Hepatocyte (in vitro differentiated cells): ENCODE measurements at regions not wholly inside any gene's neighbourhood (a gene's known extent, or its start where the extent isn't known, plus 50 kb on each side); places are given as distances from the start of the nearest gene placed in this dataset.

ENCODE experiments used
- DNase-seq: peaks from one replicate; pipeline ENCODE4 v3.0.0-alpha.2; 2016; ENCODE audit warnings: low spot score
- H2AFZ ChIP-seq: fragments of 200-600 bp; sonication (generic); 2 replicates; pipeline ENCODE4 v1.6.0; 2016; ENCODE audit warnings: antibody characterized with exemption, mild to moderate bottlenecking
- H3K27ac ChIP-seq: fragments of 200-600 bp; sonication (generic); 2 replicates; pipeline ENCODE4 v1.5.1; 2016; ENCODE audit warnings: mild to moderate bottlenecking
- H3K27me3 ChIP-seq: fragments of 200-600 bp; sonication (generic); 2 replicates; pipeline ENCODE4 v1.6.1; 2016
- H3K36me3 ChIP-seq: fragments of 200-600 bp; sonication (generic); replicated peaks from 2 replicates; pipeline ENCODE4 v1.5.1; 2016; ENCODE audit warnings: low read depth; ENCODE audit not compliant: insufficient read depth
- H3K4me1 ChIP-seq: fragments of 200-600 bp; sonication (generic); 2 replicates; pipeline ENCODE4 v1.5.1; 2016; ENCODE audit warnings: mild to moderate bottlenecking, moderate library complexity; ENCODE audit not compliant: insufficient read depth
- H3K4me2 ChIP-seq: fragments of 200-600 bp; sonication (generic); 2 replicates; pipeline ENCODE4 v1.6.0; 2016
- H3K4me3 ChIP-seq: fragments of 200-600 bp; sonication (generic); 2 replicates; pipeline ENCODE4 v1.5.1; 2016; ENCODE audit warnings: mild to moderate bottlenecking
- H3K79me2 ChIP-seq: fragments of 200-600 bp; sonication (generic); 2 replicates; pipeline ENCODE4 v1.6.0; 2017; ENCODE audit warnings: mild to moderate bottlenecking
- H3K9me2 ChIP-seq: fragments of 200-600 bp; sonication (generic); replicated peaks from 2 replicates; pipeline ENCODE4 v1.6.0; 2017; ENCODE audit warnings: mild to moderate bottlenecking; ENCODE audit not compliant: insufficient read depth
- H3K9me3 ChIP-seq: fragments of 200-600 bp; sonication (generic); 2 replicates; pipeline ENCODE4 v1.5.1; 2016; ENCODE audit warnings: low read depth, mild to moderate bottlenecking
- H4K20me1 ChIP-seq: fragments of 200-600 bp; sonication (generic); 2 replicates; pipeline ENCODE4 v1.6.0; 2016; ENCODE audit warnings: mild to moderate bottlenecking; ENCODE audit not compliant: insufficient read depth, poor library complexity, severe bottlenecking
- EZH2 ChIP-seq: fragments of 200-600 bp; sonication (generic); IDR thresholded peaks from 2 replicates; pipeline ENCODE4 v1.6.1; 2016; ENCODE audit warnings: antibody characterized with exemption, mild to moderate bottlenecking, borderline replicate concordance
- EZH2phosphoT487 ChIP-seq: fragments of 200-600 bp; sonication (generic); IDR thresholded peaks from one replicate; pipeline ENCODE4 v1.6.1; 2018; ENCODE audit warnings: antibody characterized with exemption, mild to moderate bottlenecking, low read depth, moderate library complexity; ENCODE audit not compliant: unreplicated experiment, severe bottlenecking
- WGBS: methylation state at CpG from one replicate; pipeline ENCODE4 v1.1.6; 2016; ENCODE audit warnings: low lambda C conversion rate; ENCODE audit errors: missing lambda C conversion rate; 5-methylcytosine and 5-hydroxymethylcytosine counted together
- TF ChIP-seq, protein P1 (sequence below): fragments of 200-600 bp; sonication (generic); IDR thresholded peaks from 2 replicates; pipeline ENCODE4 v1.5.1; 2016; ENCODE audit warnings: antibody characterized with exemption, mild to moderate bottlenecking; ENCODE audit not compliant: poor library complexity

DNA sequence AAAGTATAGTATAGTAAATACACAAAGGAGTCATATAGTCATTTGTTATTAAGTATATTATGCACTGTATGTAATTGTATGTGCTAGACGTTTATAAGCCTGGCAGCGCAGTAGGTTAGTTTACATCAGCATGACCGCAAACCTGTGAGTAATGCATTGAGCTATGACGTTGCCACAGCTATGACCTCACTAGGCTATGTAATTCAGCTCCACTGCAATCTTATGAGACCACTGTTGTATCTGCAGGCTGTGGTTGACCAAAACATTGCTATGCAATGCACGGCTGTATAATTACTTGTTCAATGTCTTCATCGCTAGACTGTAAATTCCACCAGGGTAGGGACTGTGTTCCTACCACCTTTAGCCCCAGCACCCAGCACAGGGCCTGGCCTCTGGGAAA lies 53.2 kb upstream of the VASH1 start:
- Histone ChIP-seq H3K79me2 (no peaks in the 10 kb centered on the region), H4K20me1 (no peaks in the 10 kb centered on the region), H3K9me3 (no peaks in the 10 kb centered on the region), H3K9me2 (no peaks in the 10 kb centered on the region), H3K27ac (no peak overlapping the region), H3K36me3 (no peaks in the 10 kb centered on the region), H3K4me3 (no peak overlapping the region), H3K4me2 (no peak overlapping the region), H3K4me1 (no peaks in the 10 kb centered on the region), H2AFZ (no peak overlapping the region), H3K27me3 (no peaks in the 10 kb centered on the region)
- TF ChIP-seq EZH2: no peak
- TF ChIP-seq, protein P1, sequence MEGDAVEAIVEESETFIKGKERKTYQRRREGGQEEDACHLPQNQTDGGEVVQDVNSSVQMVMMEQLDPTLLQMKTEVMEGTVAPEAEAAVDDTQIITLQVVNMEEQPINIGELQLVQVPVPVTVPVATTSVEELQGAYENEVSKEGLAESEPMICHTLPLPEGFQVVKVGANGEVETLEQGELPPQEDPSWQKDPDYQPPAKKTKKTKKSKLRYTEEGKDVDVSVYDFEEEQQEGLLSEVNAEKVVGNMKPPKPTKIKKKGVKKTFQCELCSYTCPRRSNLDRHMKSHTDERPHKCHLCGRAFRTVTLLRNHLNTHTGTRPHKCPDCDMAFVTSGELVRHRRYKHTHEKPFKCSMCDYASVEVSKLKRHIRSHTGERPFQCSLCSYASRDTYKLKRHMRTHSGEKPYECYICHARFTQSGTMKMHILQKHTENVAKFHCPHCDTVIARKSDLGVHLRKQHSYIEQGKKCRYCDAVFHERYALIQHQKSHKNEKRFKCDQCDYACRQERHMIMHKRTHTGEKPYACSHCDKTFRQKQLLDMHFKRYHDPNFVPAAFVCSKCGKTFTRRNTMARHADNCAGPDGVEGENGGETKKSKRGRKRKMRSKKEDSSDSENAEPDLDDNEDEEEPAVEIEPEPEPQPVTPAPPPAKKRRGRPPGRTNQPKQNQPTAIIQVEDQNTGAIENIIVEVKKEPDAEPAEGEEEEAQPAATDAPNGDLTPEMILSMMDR: no peak
- no peak for TF ChIP-seq EZH2phosphoT487
- DNase-seq: no peak
- whole genome bisulfite sequencing: 81% methylated on average over 6 of the region's 6 CpGs

DNA sequence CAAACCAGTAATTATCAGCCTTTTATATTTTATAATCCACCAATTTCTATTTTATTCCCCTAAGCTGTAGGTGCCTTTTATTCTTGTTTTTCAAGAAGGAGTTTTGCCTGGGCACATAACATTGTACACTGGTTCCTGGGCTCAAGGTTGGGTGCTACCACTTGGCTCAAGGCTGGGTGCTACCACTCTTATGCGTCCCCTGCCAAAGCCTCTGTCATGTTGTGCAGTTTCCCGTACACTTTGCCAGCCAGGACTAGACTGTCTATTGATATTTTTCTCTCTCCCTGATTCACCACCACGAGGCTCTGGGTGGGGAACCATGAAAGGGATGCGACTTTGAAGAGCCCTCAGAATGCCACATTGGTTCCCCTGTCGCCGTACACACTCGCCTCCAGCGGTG lies 52.5 kb upstream of the VASH1 start:
- H3K4me2 ChIP-seq: no peak overlapping the region
- no peak for DNase-seq
- H4K20me1 ChIP-seq: no peaks in the 10 kb centered on the region
- no peaks in the 10 kb centered on the region for H3K9me3 ChIP-seq
- H3K79me2 ChIP-seq: no peaks in the 10 kb centered on the region
- H3K36me3 ChIP-seq: no peaks in the 10 kb centered on the region
- H3K27ac ChIP-seq: no peak overlapping the region
- H3K9me2 ChIP-seq: no peaks in the 10 kb centered on the region
- H3K4me3 ChIP-seq: no peak overlapping the region
- no peaks in the 10 kb centered on the region for H3K27me3 ChIP-seq
- H3K4me1 ChIP-seq: no peaks in the 10 kb centered on the region
- TF ChIP-seq, protein P1: no peak
- TF ChIP-seq EZH2phosphoT487 (no peak), EZH2 (no peak)
- WGBS: 95% methylated on average over 8 of the region's 8 CpGs
- no peak overlapping the region for H2AFZ ChIP-seq

DNA sequence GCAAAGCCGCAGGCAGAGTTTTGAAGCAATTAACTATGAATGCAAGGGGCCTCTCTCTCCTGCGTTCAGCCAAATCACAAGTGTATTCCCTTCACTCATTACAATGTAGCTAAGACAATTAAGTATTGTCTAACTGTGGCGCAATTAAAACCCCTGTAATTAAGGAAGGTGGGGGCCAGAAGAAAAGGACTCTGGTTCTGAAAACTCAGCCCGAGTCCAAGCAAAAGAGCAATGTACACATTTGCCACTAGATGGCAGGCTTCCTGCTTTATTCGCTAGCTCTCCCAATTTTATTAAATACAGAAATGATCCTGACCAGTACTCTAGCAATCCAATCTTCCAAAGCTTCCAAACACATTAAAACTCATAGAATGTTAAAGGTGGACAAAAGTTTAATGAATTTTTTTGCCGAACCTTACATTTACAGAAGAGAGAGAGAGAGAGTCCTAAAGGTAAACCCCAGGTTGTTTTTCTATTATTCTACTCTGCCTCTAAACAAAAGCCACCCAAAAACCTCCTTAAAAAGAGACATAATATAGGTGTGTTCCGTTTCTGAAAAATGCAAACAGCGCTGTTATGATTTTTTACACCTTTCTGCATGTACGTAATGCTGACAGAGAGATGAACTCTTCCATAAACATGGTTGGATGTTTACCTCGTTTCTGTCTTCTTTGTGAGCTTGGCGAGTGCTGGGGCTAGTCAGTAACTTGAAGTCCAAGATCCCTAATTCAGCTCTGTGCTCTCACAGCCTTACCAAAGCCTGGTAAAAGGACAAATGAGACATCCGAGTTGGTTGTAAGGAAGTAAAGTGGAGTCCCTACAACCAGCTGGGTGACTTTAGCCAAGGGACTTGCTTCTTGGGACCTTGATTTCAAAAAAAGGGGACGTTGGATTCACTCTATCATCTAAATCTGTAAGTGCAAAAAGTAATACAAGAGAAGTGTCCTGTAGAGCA lies 50.9 kb upstream of the VASH1 start:
- Histone ChIP-seq H3K4me1 (no peaks in the 10 kb centered on the region), H3K36me3 (no peaks in the 10 kb centered on the region), H2AFZ (no peak overlapping the region), H4K20me1 (no peaks in the 10 kb centered on the region), H3K9me2 (no peaks in the 10 kb centered on the region), H3K27ac (no peak overlapping the region), H3K4me3 (no peak overlapping the region), H3K79me2 (no peaks in the 10 kb centered on the region), H3K27me3 (no peaks in the 10 kb centered on the region), H3K4me2 (no peak overlapping the region), H3K9me3 (no peaks in the 10 kb centered on the region)
- 35% methylated on average over 13 of the region's 13 CpGs for WGBS
- TF ChIP-seq EZH2phosphoT487 (no peak), EZH2 (no peak)
- TF ChIP-seq, protein P1: peak; percentile 57
- DNase-seq: peak; percentile 64
